ENCODE measurements at regions not wholly inside any gene's neighbourhood (a gene's known extent, or its start where the extent isn't known, plus 50 kb on each side); places are given as distances from the start of the nearest gene placed in this dataset.
A peak's percentile ranks its signal among the peaks of the same experiment; 100 is the strongest.

- no peak for DNase-seq
These were observed 223.8 kb upstream of the BOD1L1 start for GRCh38 chr4:13851085-13851940.

- DNase-seq: no peak
These were observed 224.9 kb upstream of the BOD1L1 start for GRCh38 chr4:13852411-13852810.

GRCh38 chr4:13856387-13856786, 228.9 kb upstream of the BOD1L1 start:
- DNase-seq: no peak

GRCh38 chr4:13857397-13857796, 229.9 kb upstream of the BOD1L1 start:
- no peak for DNase-seq

DNA sequence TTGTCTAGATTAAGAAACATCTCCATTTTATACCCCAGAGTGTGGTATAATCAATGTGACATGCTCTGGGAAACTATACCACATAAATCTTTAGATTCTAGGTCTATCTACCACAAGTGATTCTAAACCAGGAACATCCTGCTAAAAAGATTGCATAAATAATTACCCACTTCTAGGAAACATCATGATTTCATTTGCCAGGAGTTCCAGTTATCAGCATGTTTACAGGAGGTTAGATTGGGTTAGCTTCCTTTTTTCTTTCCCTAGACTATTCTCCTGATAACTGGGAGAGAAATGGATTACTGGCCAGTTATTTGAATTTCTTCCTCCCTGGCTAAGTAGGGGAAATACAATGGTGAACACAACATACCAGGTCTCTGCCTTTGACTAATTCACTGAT, 230.3 kb upstream of the BOD1L1 start:
- DNase-seq: no peak

- DNase-seq: no peak
These were observed 231.9 kb upstream of the BOD1L1 start for GRCh38 chr4:13859423-13859822.

GRCh38 chr4:13860126-13860525, 232.6 kb upstream of the BOD1L1 start:
- no peak for DNase-seq

DNA sequence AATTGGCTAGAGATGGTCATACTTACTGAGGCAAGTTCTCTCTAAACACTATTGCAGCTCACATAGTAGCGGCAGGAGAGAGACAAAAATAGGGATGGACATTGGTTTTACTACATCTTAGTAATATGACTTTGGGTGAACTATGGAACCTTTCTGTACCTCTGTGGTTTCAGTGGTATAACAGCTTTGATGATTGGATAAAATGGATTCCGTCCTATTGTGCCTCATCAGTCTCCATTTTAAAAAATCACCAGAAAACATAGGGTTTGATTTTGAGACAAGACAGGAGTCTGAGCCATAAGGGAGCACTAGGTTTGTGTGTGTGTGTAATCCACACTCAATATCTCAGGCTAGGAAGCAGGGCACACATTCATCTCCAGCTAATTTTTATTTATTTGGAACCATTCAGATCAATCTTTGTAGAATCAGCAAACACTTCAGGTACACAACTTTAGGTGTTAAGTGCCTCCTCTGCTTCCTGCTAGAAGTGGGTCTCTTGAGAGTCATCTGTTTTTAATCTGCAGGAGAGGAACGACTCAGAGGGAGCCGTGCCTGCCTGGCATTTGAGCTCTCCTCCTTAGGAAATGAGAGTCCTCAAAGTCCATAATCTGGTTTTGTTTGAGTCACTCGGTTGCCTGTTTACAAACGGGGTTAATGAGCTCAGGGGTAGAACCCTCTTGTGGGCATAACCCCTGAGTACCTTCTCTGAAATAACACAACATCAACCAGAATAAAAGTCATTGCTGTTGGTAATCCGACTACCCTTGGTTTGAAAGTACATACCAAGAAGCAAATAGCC, 238.5 kb upstream of the BOD1L1 start:
- no peak for DNase-seq

DNA sequence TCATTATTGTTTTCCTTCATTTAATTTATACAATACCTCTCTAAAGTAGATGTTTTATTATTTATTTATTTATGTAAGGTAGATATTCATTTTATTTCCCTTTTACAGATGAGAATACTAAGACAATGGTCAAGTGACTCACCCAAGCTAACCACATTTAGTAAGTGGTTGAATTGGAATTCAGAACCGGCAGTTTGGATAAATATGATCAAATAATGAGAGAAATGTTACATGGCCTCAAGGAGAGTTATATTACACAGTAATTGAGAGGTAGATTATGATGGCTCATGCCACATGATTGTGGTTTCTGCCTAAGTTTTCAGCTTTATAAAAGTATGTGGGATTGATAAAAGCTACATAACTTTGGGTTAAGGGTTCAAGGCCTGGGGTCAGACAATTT, 239.4 kb upstream of the BOD1L1 start:
- DNase-seq: no peak

DNA sequence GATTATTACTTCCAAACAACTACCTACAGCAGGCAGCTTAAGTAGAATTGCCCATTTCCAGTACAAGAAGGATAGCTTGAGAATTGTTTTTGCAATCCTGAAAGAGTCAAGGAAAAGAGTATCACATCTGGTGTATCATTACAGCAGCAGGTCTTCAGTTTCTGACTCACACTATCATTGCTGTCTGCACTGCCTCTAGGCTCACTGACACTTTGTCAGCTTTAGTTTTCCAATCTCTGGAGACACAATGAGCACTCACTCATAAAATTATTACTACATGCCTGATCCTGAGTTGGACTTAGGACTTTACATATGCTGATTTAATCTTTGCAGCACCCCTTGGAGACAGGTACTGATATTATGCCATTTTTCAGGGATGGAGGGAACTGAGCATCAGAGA, 244.6 kb upstream of the BOD1L1 start:
- DNase-seq: no peak

GRCh38 chr4:13872955-13873354, 245.4 kb upstream of the BOD1L1 start:
- no peak for DNase-seq

DNA sequence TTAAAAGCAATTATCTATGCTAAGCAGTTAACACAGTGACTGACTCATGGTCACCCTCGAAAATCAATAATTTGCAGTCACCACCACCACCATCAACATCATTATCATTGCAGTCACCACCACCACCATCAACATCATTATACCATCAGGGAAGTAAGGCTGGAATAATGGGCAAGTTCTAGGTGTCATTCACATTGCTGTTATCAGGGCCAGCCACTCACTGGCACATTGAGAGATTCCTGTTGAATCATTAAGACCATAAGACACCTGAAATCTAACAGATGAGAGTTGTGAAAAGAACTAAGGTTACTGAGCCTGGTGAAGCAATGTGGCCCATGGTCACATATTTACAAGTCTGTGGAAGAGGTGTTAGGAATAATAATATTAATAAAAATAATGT, 247.7 kb upstream of the BOD1L1 start:
- DNase-seq: no peak

DNA sequence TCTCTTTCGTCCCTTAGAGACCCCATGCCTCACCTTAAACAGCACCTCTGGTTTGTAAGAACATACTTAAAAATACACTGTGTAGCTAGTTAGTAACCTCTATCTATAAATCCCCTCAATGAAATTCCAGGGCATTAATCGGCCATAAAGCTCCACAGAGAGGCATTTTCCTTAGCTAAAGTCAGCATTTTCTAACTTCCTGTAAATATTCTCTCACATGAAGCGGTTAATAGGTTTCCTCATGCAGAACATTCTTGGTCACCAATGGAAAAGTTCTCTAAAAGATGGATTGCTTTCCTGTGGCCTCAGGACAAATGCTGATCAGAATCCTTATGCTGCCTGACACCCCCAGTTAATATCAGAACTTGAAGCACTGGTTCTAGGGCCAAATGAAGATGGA, 248.6 kb upstream of the BOD1L1 start:
- peak; percentile 23 for DNase-seq

GRCh38 chr4:13876940-13877339, 249.4 kb upstream of the BOD1L1 start:
- no peak for DNase-seq

DNA sequence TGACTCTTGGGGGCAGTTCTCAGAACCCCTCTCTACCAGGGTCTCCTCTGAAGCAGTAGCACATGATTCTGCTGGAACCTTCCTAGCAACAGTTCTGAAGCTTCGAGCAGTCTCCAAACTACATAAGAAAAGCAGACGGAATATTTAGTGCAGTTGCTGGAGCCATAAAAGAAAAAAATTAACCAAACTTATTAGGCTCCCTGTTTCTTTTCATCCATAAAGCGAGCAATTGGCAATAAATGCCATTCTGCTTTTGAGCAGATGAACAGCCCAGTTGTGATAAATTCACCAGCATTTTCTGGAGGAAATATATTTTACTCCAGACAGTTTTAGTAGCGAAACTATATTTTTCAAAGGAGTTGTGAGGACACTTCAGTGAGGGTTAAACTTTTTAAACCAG, 250.1 kb upstream of the BOD1L1 start:
- DNase-seq: no peak

GRCh38 chr4:13881892-13882291, 254.4 kb upstream of the BOD1L1 start:
- DNase-seq: no peak

- DNase-seq: no peak
These were observed 259.5 kb upstream of the BOD1L1 start for GRCh38 chr4:13887010-13887409.

DNA sequence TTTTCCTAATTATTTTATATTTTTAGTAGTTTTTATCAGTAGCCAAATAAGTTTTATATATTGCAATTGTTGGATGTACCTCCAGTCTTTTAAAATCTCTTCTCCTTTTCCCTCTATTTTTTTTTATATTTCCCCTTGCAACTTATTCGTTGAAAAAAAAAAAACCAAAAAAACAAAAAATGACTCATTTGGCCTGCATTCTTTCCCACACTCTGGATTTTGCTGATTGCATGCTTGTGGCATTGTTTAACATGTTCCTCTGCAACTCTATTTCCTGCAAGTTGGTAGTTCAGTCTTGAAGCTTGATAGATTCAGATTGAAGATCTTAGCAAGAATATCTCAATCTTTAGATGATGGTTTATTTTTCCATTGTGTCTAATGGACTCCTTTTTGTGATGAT, 260.6 kb upstream of the BOD1L1 start:
- DNase-seq: no peak

GRCh38 chr4:13891544-13891939, 264.0 kb upstream of the BOD1L1 start:
- DNase-seq: no peak

DNA sequence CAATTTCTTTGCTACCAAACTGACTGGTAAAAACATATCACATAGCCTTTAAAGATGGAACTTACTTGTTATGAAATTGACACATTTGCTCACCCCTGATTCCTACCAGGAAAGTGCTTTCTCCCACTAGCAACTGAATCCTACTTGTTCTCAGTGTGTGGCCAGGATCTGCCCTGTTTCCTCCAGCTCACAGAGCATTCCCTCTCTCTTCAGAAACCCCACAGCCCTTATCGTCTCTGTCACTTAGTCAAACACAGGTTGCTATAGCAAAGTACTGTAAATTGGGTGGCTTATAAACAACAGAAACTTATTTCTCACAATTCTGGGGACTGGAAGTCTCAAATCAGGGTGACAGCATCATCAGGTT, 265.2 kb upstream of the BOD1L1 start:
- no peak for DNase-seq

GRCh38 chr4:13893211-13893610, 265.7 kb upstream of the BOD1L1 start:
- DNase-seq: no peak

- DNase-seq: no peak
These were observed 266.5 kb upstream of the BOD1L1 start for GRCh38 chr4:13893987-13894386.

- DNase-seq: no peak
These were observed 273.3 kb upstream of the BOD1L1 start for GRCh38 chr4:13900780-13901179.

DNA sequence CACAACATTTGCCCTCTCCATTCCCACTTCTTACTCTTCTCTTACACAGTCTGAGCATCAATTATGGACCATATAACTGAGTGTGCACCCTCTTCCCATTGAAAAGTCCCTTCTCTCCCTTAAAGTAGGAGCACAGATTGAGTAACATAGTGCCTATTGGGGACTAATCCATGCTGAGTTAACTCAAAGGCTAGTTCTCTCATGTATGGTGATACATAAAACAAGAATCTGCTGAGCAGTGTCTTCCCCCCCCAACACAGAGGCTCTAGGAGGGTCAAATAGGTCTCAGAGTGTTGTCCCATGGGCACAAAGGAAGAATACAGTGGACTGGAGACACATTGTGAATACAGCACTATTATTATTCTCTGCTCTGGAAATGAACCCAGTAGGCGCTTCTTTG, 274.6 kb upstream of the BOD1L1 start:
- DNase-seq: no peak

All from right kidney (tissue), 1 donor.